ENCODE measurements at regions not wholly inside any gene's neighbourhood (a gene's known extent, or its start where the extent isn't known, plus 50 kb on each side); places are given as distances from the start of the nearest gene placed in this dataset.

DNA sequence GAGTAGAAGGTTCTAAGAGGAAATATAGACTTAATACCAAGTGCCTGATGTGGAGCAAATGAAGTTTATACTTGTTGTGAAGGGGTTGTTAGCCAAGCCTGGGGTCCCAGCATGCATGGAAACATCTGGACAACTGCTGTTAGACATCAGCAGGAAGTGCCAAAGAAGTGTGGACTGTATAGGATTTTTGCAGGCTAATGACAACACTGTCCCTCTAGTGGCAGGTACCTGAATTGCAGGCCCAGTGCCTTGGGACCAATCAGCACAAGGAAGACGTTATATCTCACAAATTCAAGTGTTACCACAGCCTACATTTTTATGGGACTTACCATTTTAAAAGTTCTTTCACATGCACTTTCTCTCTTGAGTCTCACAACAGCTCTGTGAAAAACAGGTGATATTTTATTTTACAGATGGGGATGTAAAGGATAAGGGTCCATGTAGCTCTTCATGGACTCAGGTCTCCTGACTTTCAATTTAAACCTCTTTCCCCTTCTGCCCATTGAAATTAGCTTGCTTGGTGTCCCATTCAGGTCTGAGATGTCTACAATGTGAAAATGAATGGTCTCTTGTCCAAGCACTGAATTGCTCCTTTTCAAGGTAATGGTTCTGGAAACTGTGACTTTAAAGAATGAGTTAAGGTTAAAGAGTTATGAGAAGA, 89.0 kb upstream of the MAP1B start (continued):
- TF ChIP-seq, protein P1, sequence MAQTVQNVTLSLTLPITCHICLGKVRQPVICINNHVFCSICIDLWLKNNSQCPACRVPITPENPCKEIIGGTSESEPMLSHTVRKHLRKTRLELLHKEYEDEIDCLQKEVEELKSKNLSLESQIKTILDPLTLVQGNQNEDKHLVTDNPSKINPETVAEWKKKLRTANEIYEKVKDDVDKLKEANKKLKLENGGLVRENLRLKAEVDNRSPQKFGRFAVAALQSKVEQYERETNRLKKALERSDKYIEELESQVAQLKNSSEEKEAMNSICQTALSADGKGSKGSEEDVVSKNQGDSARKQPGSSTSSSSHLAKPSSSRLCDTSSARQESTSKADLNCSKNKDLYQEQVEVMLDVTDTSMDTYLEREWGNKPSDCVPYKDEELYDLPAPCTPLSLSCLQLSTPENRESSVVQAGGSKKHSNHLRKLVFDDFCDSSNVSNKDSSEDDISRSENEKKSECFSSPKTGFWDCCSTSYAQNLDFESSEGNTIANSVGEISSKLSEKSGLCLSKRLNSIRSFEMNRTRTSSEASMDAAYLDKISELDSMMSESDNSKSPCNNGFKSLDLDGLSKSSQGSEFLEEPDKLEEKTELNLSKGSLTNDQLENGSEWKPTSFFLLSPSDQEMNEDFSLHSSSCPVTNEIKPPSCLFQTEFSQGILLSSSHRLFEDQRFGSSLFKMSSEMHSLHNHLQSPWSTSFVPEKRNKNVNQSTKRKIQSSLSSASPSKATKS (CRISPR knock-in tag; IDR thresholded peaks at IDR 0.05) = no peak
- TF ChIP-seq ZNF274 (CRISPR knock-in tag; IDR thresholded peaks at IDR 0.05) = no peak
- TF ChIP-seq, protein P2, sequence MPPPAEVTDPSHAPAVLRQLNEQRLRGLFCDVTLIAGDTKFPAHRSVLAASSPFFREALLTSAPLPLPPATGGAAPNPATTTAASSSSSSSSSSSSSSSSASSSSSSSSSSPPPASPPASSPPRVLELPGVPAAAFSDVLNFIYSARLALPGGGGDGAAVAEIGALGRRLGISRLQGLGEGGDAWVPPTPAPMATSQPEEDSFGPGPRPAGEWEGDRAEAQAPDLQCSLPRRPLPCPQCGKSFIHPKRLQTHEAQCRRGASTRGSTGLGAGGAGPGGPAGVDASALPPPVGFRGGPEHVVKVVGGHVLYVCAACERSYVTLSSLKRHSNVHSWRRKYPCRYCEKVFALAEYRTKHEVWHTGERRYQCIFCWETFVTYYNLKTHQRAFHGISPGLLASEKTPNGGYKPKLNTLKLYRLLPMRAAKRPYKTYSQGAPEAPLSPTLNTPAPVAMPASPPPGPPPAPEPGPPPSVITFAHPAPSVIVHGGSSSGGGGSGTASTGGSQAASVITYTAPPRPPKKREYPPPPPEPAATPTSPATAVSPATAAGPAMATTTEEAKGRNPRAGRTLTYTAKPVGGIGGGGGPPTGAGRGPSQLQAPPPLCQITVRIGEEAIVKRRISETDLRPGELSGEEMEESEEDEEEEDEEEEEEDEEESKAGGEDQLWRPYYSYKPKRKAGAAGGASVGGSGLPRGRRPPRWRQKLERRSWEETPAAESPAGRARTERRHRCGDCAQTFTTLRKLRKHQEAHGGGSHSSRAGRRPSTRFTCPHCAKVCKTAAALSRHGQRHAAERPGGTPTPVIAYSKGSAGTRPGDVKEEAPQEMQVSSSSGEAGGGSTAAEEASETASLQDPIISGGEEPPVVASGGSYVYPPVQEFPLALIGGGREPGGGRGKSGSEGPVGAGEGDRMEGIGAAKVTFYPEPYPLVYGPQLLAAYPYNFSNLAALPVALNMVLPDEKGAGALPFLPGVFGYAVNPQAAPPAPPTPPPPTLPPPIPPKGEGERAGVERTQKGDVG (CRISPR knock-in tag; IDR thresholded peaks at IDR 0.05; ENCODE audit: borderline replicate concordance) = no peak
- TF ChIP-seq ARNT (IDR thresholded peaks at IDR 0.05) = no peak
- no peak for TF ChIP-seq KDM1A (CRISPR knock-in tag; IDR thresholded peaks at IDR 0.05)
- TF ChIP-seq, protein P3, sequence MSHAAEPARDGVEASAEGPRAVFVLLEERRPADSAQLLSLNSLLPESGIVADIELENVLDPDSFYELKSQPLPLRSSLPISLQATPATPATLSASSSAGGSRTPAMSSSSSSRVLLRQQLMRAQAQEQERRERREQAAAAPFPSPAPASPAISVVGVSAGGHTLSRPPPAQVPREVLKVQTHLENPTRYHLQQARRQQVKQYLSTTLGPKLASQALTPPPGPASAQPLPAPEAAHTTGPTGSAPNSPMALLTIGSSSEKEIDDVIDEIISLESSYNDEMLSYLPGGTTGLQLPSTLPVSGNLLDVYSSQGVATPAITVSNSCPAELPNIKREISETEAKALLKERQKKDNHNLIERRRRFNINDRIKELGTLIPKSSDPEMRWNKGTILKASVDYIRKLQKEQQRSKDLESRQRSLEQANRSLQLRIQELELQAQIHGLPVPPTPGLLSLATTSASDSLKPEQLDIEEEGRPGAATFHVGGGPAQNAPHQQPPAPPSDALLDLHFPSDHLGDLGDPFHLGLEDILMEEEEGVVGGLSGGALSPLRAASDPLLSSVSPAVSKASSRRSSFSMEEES (CRISPR knock-in tag; IDR thresholded peaks at IDR 0.05) = no peak
- TF ChIP-seq ZNF264 (CRISPR knock-in tag; IDR thresholded peaks at IDR 0.05) = no peak
- TF ChIP-seq, protein P4, sequence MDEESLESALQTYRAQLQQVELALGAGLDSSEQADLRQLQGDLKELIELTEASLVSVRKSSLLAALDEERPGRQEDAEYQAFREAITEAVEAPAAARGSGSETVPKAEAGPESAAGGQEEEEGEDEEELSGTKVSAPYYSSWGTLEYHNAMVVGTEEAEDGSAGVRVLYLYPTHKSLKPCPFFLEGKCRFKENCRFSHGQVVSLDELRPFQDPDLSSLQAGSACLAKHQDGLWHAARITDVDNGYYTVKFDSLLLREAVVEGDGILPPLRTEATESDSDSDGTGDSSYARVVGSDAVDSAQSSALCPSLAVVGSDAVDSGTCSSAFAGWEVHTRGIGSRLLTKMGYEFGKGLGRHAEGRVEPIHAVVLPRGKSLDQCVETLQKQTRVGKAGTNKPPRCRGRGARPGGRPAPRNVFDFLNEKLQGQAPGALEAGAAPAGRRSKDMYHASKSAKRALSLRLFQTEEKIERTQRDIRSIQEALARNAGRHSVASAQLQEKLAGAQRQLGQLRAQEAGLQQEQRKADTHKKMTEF (CRISPR knock-in tag; IDR thresholded peaks at IDR 0.05) = no peak
- no peak for TF ChIP-seq PHF21A (CRISPR knock-in tag; IDR thresholded peaks at IDR 0.05)
- TF ChIP-seq MIXL1 (CRISPR knock-in tag; IDR thresholded peaks at IDR 0.05) = peak; percentile 30; the same call in 1 of the 2 replicates
- TF ChIP-seq MTF2 (CRISPR knock-in tag; IDR thresholded peaks at IDR 0.05; ENCODE audit: borderline replicate concordance) = no peak
- TF ChIP-seq, protein P5, sequence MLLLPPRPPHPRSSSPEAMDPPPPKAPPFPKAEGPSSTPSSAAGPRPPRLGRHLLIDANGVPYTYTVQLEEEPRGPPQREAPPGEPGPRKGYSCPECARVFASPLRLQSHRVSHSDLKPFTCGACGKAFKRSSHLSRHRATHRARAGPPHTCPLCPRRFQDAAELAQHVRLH (CRISPR knock-in tag; IDR thresholded peaks at IDR 0.05; ENCODE audit: borderline replicate concordance, low read depth) = no peak
- TF ChIP-seq RARG (CRISPR knock-in tag; IDR thresholded peaks at IDR 0.05; ENCODE audit: low read depth) = no peak
- TF ChIP-seq ZNF605 (CRISPR knock-in tag; IDR thresholded peaks at IDR 0.05) = no peak
- TF ChIP-seq SNAI1 (CRISPR knock-in tag; IDR thresholded peaks at IDR 0.05; ENCODE audit: borderline replicate concordance) = no peak
- TF ChIP-seq PAF1 (CRISPR knock-in tag; IDR thresholded peaks at IDR 0.05) = no peak
- no peak for TF ChIP-seq NFE2L1 (CRISPR knock-in tag; IDR thresholded peaks at IDR 0.05; ENCODE audit: borderline replicate concordance)
- TF ChIP-seq ZNF547 (CRISPR knock-in tag; IDR thresholded peaks at IDR 0.05) = no peak
- no peak for TF ChIP-seq SP2 (CRISPR knock-in tag; IDR thresholded peaks at IDR 0.05)
- TF ChIP-seq ZNF564 (CRISPR knock-in tag; IDR thresholded peaks at IDR 0.05) = no peak
- no peak for TF ChIP-seq ZFY (CRISPR knock-in tag; IDR thresholded peaks at IDR 0.05)
- peak; percentile 30; the same call in 1 of the 2 replicates for TF ChIP-seq ELF3 (CRISPR knock-in tag; IDR thresholded peaks at IDR 0.05)
- TF ChIP-seq, protein P6, sequence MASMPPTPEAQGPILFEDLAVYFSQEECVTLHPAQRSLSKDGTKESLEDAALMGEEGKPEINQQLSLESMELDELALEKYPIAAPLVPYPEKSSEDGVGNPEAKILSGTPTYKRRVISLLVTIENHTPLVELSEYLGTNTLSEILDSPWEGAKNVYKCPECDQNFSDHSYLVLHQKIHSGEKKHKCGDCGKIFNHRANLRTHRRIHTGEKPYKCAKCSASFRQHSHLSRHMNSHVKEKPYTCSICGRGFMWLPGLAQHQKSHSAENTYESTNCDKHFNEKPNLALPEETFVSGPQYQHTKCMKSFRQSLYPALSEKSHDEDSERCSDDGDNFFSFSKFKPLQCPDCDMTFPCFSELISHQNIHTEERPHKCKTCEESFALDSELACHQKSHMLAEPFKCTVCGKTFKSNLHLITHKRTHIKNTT (CRISPR knock-in tag; IDR thresholded peaks at IDR 0.05) = no peak
